Adrenal gland (tissue), 9 donors: ENCODE measurements at regions not wholly inside any gene's neighbourhood (a gene's known extent, or its start where the extent isn't known, plus 50 kb on each side); places are given as distances from the start of the nearest gene placed in this dataset.

Source experiments
- DNase-seq, 7 donors: peaks; one replicate each; pipeline ENCODE4 v3.0.0-alpha.2; 2019 to 2020
- H3K27ac ChIP-seq, 5 donors: fragments of 200-600 bp; sonication (generic) in 4 of 5; 1 replicate in 3 of 5; 2 replicates in 2 of 5; pipeline versions ENCODE4 v1.5.1 to v1.8.0; 2016 to 2020; ENCODE audit warnings: mild to moderate bottlenecking in 1 of 5
- H3K27me3 ChIP-seq: fragments of 200-600 bp; 2 replicates; pipeline ENCODE4 v1.8.0; 2021
- H3K36me3 ChIP-seq, 2 donors: fragments of 200-600 bp; replicated peaks in 1 of 2; 1 replicate in 1 of 2; 2 replicates in 1 of 2; pipeline versions ENCODE4 v1.5.1 to v1.8.0; 2018 to 2022
- H3K4me1 ChIP-seq, 2 donors: fragments of 200-600 bp; replicated peaks in 1 of 2; 1 replicate in 1 of 2; 2 replicates in 1 of 2; pipeline versions ENCODE4 v1.5.1 to v1.8.0; 2018 to 2021
- H3K4me3 ChIP-seq, 4 donors: fragments of 200-600 bp; sonication (generic) in 3 of 4; one replicate each; pipeline ENCODE4 v1.5.1; 2016 to 2018
- H3K9me3 ChIP-seq, 3 donors: fragments of 200-600 bp; sonication (generic) in 1 of 3; replicated peaks in 1 of 3; 1 replicate in 2 of 3; 2 replicates in 1 of 3; pipeline versions ENCODE4 v1.5.1 to v1.8.0; 2016 to 2021
- POLR2A ChIP-seq, 2 donors: fragments of 450-650 bp; IDR thresholded peaks; one replicate each; pipeline ENCODE4 v1.6.1; 2017; ENCODE audit warnings: antibody characterized with exemption in 2 of 2, mild to moderate bottlenecking in 2 of 2, moderate library complexity in 1 of 2
- WGBS, 4 donors: extraction: QIAGEN DNeasy Blood & Tissue Kit in 2 of 4; methylation state at CpG; one replicate each; pipeline versions ENCODE4 v1.1.5 to v1.1.7; 2013 to 2017; 5-methylcytosine and 5-hydroxymethylcytosine counted together
- intact Hi-C, 2 donors: fragments of 100-400 bp; cut with DNase I; formaldehyde crosslinking; loops; one replicate each; pipeline versions ENCODE4 v1.14.1 to v1.15.0; 2022 to 2023
- TF ChIP-seq, protein P1 (sequence below), 6 experiments: fragments of 450-650 bp in 4 of 6; fragments of 200-600 bp in 2 of 6; sonication (generic) in 1 of 6; IDR thresholded peaks; 1 replicate in 5 of 6; 2 replicates in 1 of 6; pipeline versions ENCODE4 v1.5.1 to v1.8.0; 2016 to 2021; ENCODE audit warnings: antibody characterized with exemption in 6 of 6, mild to moderate bottlenecking in 2 of 6, moderate library complexity in 1 of 6
- donor health status: healthy with polysubstance abuse.
- donor health status: Bipolar disorder and iron deficiency.
- donor health status: DM: yes; HTN: yes; CAD: no.
- donor health status: DM: no; HTN: no; CAD: no.
- donor health status: DM: no; HTN: no; CAD: no.

DNA sequence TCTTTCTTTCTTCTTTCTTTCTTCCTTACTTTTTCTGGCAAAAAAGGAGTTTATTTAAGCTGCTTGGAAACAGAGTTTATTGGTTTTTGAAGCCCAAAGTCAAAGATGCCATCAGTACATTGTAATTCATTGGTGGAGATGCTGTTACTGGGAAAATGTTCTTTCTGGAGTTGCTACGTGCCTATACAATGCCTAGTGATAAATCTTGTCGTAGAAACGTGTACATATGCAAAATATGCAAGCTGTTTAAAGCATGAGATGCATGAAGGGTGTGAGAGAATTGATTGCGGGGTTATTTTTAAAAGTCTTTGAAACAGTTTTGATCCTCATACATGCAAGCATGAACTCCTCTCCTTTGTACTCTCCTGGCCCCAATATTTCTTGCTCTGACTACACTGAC, 1060.6 kb upstream of the NCAM2 start:
- H3K4me1 ChIP-seq: no peaks in the 10 kb centered on the region
- WGBS, 4 donors: 57 to 68% (median 65%) methylated on average over 4 of the region's 4 CpGs
- no peak overlapping the region for H3K27ac ChIP-seq
- H3K9me3 ChIP-seq: no peaks in the 10 kb centered on the region
- H3K36me3 ChIP-seq: no peaks in the 10 kb centered on the region
- H3K27me3 ChIP-seq: no peaks in the 10 kb centered on the region
- no peak for DNase-seq
- intact Hi-C loops: no loop called here
- no peak overlapping the region for H3K4me3 ChIP-seq
- TF ChIP-seq, protein P1, sequence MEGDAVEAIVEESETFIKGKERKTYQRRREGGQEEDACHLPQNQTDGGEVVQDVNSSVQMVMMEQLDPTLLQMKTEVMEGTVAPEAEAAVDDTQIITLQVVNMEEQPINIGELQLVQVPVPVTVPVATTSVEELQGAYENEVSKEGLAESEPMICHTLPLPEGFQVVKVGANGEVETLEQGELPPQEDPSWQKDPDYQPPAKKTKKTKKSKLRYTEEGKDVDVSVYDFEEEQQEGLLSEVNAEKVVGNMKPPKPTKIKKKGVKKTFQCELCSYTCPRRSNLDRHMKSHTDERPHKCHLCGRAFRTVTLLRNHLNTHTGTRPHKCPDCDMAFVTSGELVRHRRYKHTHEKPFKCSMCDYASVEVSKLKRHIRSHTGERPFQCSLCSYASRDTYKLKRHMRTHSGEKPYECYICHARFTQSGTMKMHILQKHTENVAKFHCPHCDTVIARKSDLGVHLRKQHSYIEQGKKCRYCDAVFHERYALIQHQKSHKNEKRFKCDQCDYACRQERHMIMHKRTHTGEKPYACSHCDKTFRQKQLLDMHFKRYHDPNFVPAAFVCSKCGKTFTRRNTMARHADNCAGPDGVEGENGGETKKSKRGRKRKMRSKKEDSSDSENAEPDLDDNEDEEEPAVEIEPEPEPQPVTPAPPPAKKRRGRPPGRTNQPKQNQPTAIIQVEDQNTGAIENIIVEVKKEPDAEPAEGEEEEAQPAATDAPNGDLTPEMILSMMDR (IDR thresholded peaks at IDR 0.05): no peak
- no peak for TF ChIP-seq POLR2A (IDR thresholded peaks at IDR 0.05)

DNA sequence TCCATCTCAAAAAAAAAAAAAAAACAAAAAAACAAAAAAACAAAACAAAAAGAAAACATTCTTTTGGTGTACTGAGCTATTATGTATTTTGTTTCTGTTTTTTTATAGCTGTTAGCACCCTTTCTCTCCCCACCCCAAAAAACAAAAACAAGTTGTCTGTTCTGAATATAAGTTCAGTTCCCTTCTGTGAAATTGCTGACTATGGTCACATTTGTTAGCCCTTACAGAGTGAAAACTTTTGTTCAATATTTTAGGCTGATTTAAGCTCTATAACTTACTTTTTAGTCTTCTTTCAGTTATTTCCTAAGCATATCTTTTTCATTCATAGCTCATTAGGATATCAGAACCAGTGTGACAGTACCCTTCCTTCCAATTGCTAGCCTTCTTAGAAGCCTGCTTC, 1056.6 kb upstream of the NCAM2 start:
- no peak overlapping the region for H3K4me3 ChIP-seq
- intact Hi-C loops: no loop called here

DNA sequence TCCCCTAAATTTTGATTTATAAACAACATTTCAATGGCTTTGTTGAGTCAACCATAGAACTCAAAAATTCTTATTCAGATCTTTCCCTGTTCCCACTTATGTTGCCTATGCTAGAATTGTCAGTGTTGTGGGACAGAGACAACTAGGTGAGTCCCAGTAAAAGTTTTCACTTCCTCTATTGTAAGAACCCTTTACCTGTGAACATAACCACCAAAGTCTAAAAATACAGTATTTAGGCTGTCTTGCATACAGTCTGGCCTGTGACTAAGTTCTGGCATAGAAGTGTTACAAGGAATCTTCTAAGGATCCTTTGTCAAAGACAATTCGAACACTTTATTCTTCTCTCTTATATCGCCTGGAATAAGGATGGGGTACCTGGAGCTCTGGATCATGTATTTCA, 1047.9 kb upstream of the NCAM2 start:
- H3K36me3 ChIP-seq: no peaks in the 10 kb centered on the region
- intact Hi-C loops: no loop called here
- no peaks in the 10 kb centered on the region for H3K4me1 ChIP-seq
- TF ChIP-seq, protein P1 (IDR thresholded peaks at IDR 0.05): no peak
- TF ChIP-seq POLR2A (IDR thresholded peaks at IDR 0.05): no peak
- H3K9me3 ChIP-seq: no peaks in the 10 kb centered on the region
- no peaks in the 10 kb centered on the region for H3K27me3 ChIP-seq
- H3K27ac ChIP-seq: no peak overlapping the region
- H3K4me3 ChIP-seq: no peak overlapping the region
- no peak for DNase-seq
- WGBS, 4 donors: 84 to 90% (median 88%) methylated on average over 2 of the region's 2 CpGs

More for the DNA sequence above, 1056.6 kb upstream of the NCAM2 start:
- no peaks in the 10 kb centered on the region for H3K4me1 ChIP-seq
- no peak for DNase-seq
- H3K27me3 ChIP-seq: no peaks in the 10 kb centered on the region
- TF ChIP-seq, protein P1 (IDR thresholded peaks at IDR 0.05): no peak
- H3K36me3 ChIP-seq: no peaks in the 10 kb centered on the region
- H3K27ac ChIP-seq: no peak overlapping the region
- H3K9me3 ChIP-seq: no peaks in the 10 kb centered on the region

DNA sequence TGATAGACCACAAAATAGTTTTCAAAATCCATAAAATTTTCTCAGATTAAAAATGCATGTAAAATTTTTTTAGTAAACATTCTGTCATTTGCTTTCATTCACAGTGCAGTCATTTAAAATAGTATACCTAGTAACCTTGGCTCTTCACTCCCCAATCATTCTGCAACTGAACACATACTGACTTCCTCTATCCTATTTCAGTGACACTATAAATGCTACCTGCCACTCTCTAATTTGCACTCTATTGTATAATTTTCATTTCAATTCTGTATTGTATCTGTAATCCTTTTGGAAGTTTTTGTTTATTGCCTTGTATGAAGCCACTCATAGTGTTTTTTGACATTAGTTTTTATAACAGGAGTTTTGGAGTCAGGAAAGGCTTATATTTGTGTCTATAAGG, 1029.1 kb upstream of the NCAM2 start:
- DNase-seq: no peak
- no peaks in the 10 kb centered on the region for H3K27me3 ChIP-seq
- H3K27ac ChIP-seq: no peak overlapping the region
- intact Hi-C loops: no loop called here
- TF ChIP-seq, protein P1 (IDR thresholded peaks at IDR 0.05): no peak
- TF ChIP-seq POLR2A (IDR thresholded peaks at IDR 0.05): no peak
- no peaks in the 10 kb centered on the region for H3K4me1 ChIP-seq
- H3K9me3 ChIP-seq: peaks cover 0 to 6% (median 3%) of the 10 kb centered on the region in 3 donors
- no peaks in the 10 kb centered on the region for H3K36me3 ChIP-seq
- no peak overlapping the region for H3K4me3 ChIP-seq
